DMS79 treated with DMSO at 0.1 percent for 48 hours (cell line): ENCODE measurements at regions not wholly inside any gene's neighbourhood (a gene's known extent, or its start where the extent isn't known, plus 50 kb on each side); places are given as distances from the start of the nearest gene placed in this dataset.

Experiments used
- DNase-seq: peaks from one replicate; lab custom pipeline; 2025; lab: John Stamatoyannopoulos, UW

DNA sequence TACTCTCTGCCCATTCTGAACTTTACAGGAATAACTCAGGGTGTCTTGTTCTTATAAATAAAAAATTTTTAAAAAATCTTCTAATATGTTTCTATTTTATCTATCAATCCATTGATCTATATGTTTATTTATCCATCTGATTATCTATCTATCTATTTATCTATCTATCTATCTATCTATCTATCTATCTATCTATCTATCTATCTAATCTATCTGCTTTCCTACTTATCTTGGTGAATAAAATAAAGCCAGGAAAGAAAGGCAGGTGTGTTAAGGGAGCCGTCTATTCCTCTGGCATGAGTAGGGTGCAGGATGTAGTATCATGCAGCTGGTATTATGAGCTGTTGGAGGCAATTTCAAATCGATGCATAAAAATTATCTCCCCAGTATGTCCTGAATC is 153.0 kb downstream of the FOXA2 start:
- no peak for DNase-seq

DNA sequence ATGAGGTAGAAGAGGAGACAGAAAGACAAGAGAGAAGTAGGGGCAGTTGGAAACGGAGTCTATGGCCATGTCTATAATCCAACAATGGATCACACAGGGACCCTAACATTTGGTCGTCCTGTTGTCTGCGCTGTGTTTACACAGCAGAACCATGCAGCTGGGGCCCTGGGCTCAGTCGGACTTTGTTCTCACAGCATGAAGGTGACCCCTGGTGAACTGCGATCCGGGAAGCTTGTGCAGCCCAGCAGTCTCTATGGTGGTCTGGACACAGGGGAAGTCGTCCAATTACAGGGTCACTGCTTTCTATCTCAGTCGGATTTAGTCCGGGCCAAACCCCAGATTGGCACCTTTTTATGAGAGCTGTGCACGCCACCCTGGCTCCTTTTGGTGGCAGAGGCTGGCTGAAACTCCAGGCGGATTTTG is 153.6 kb downstream of the FOXA2 start:
- no peak for DNase-seq

DNA sequence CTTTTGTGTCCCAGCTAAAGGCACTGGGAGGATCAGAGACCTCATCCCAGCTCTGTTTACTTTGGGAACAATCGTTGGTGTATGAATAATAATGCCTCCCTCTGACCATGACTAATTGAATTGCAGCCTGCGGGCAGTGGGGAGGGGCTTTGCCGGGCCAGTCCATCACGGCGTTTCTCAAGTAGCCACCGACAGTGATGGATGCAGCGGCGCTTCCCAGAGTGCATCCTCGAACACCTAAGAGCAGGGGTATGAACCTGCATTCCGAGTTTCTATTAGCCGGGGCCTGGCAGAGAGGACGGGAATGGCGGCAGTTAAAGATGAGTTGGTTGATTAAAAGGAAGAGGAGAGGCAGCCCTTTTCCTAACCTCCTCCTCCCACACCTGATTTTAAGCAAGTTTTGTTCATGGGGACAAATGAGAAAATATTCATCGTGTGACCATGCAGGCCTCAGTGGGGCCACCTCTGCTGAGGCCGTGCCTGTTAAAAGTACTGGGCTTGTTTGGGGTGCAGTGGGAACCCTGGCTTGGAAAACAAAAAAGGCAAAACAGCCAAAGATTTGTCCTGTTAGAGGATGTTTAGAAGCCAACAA is 154.1 kb downstream of the FOXA2 start:
- DNase-seq: no peak

GRCh38 chr20:22429175-22430153 is 154.9 kb downstream of the FOXA2 start:
- no peak for DNase-seq

- no peak for DNase-seq
Observed at GRCh38 chr20:22428051-22428450, 156.3 kb downstream of the FOXA2 start.

- no peak for DNase-seq
Observed at GRCh38 chr20:22426772-22427171, 157.6 kb downstream of the FOXA2 start.

DNA sequence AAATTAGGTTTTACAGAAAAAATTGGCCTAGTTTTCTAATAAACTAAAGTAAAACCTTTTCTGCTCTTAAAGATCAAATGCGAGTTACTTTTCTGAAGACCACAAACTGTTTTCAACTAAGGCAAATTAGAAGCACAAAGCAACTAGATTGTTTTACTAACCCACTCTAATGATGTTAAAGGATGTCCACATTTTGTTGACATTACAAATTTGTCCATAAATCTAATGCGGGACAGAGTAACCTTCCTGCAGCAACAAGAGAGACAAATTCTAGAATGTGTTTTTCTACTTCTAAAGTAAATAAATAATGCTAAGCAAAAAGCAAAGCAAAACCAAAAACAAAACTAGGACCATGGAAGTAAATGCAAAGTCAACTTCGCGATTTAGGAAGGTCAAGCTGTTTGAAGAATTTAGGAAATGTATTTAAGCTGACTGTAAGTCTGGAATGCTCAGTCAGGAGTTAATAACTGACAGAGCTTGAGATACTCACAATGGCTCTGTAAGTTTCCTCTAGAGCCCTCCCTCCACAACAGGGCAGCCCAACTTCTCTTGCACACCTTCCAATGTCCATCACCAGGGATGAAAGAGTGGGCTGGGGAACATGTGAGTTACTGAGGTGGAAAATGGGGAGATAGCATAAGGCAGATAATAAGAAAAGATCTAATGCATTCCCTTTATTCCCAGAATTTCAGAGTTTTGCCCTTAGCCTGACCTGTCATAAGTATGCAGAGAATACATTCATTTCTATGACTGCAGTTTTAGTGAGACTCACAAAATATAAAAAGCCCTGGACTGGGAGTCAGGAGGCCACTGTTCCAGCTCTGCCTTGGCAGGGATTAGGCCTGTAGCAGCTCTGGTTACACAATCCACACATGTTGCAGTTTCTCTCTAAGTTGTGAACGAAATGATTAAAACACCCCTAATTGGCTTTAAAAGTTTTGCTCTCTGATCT is 158.8 kb downstream of the FOXA2 start:
- DNase-seq: no peak

- DNase-seq: no peak
Observed at GRCh38 chr20:22423190-22423832, 161.1 kb downstream of the FOXA2 start.

DNA sequence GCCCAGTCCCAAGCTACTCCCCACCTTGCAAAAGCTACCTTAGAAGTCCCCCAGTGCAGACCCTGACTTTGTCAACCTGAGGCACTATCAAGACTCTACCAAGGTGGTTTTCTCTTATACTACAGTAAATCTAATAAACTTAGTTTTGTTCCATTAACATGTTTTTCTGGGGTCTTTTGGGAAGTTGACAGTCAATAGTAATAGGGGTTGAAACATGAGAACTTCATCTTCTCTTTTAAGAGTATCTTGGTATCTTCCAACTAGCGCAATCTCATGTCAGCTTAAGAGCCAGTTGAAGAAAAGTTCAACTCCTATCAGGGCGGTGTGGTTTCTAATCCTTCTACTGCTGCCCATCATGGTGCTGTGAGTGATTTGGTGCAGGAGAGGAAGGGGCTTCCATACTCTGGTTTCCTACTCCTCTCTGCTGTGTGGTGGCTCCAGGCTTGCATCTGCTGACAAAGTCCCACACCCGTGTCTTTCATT is 164.2 kb downstream of the FOXA2 start:
- DNase-seq: no peak

DNA sequence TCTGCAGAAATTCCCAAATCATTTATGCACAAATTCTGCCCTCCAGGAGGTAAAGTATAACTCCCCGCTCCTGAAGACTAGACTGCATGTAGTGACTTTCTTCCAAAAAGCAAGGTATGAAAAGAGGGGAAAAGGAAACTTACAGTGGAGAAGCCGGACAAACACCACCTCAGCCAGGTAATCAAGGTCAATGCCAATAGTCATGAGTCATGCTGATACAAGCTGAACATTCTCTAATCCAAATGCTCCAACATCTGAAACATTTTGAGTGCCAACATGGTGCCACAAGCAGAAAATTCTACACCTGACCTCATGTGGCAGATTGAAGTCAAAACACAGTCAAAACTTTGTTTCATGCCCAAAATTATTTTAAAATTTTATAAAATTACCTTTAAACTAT is 165.6 kb downstream of the FOXA2 start:
- DNase-seq: no peak

- no peak for DNase-seq
Observed at GRCh38 chr20:22414305-22414742, 170.0 kb downstream of the FOXA2 start.

- DNase-seq: no peak
Observed at GRCh38 chr20:22412977-22413868, 171.1 kb downstream of the FOXA2 start.

DNA sequence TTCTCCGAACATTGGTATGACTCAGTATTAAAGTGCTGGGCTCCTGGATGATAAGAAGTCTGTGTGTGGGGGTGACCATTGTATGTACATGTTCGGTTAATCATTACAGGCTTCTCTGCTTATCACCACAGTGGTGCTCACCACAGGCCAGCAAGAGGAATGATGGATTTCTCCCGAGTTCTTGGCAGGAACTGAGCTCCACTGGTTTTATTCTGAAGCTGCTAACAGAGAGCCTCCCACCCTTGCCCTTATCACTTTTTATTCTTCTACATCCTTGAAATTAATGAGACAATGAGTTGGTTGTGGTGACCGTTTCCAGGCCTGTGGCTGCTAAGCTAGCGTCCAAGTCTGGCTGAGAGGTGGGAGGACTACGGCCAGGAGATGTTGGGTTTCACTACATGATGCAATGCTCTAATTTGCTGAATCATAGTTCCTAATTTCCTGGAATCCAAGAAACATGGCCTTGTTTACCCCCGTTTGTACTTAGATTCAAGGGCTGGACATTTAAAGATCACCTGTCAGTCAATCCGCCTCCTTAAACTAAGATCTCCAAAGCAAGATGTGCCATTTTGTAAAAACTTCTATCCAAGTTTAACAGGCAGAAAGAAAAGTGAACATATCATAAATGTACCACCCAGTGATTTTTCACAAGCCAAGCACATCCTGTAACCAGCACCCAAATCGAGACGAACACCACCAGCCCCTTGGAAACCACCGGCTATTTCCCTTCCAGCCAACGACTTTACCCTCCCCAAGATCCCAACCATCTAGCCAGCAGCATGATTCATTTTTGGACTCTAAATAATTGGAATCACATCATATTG is 172.5 kb downstream of the FOXA2 start:
- no peak for DNase-seq

DNA sequence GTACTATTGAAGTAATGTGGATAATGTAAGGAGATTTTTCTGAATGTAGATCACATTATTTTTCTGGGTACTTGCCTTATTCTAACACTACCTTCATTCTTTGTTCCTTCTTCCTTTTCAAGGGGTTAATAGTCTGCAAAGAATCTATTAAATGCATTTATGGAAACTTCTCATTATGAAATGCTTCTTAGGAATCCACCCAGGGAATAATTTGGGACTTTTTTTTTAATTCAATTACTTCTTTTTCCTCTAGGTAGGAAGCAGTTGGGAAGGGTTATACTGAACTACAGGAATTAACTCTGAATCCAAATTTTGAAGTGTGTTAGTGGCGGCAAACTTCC is 173.1 kb downstream of the FOXA2 start:
- no peak for DNase-seq

DNA sequence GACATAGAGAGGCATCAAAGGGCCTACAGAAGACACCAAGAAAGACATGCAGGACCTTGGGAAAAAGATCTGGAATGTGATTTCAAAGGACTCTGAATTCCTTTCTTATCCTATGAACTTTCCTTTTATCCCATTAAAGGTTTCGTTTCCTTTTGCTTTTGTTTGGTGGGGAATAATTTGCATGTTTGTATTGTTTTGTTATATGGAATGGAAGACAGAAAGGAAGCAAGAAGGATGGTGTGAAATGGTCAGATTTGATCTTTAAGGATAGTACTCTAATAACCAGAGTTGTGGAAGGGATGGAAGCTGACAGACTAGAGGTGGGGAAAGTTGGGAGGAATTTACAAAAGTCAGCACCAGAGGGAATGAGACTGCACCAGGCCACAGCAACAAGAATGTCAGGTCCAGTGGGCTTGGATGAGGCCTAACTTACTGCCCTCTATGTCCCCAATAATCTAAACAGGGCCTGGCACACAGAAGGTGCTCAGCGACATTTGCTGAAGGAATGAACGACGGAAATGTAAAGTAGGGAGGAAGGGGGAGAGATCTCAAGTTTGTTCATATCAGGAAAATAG is 173.7 kb downstream of the FOXA2 start:
- no peak for DNase-seq

DNA sequence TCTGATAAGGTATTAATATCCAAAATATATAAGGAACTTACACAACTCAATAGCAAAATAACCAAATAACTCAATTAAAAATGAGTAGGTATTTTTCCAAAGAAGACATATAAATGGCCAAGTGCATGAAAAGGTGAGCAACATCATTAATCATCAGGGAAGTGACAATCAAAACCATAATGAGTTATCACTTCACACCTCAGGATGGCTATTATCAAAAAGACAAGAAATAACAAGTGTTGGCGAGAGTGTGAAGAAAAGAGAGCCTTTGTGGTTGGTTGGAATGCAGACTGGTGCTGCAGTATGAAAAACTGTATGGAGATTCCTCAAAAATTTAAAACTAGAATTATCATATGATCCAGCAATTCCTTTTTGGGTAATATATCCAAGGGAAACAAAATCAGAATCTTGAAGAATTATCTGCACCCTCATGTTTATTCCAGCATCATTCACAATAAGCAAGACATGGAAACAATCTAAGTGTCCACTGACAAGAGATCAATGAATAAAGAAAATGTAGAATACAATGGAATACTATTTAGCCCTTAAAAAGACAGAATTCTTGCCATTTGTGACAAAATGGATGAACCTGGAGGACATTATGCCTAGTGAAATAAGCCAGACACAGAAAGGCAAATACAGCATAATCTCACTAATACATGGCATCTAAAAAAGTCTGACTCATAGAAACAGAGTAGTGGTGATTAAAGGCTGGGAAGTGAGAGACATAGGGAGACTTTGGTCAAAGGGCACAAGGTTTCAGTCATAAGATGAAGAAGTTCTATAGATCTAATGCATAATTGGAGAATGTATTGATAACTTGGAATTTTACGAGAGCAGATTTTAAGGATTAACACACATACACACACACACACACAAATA is 175.6 kb downstream of the FOXA2 start:
- no peak for DNase-seq

- no peak for DNase-seq
Observed at GRCh38 chr20:22407237-22408193, 176.9 kb downstream of the FOXA2 start.
